ENCODE measurements at regions not wholly inside any gene's neighbourhood (a gene's known extent, or its start where the extent isn't known, plus 50 kb on each side); places are given as distances from the start of the nearest gene placed in this dataset.

- Histone ChIP-seq H3K36me3 (replicated peaks; ENCODE audit: insufficient read depth, low read depth) (no peaks in the 10 kb centered on the region), H3K9me3 (ENCODE audit: low read depth) (no peaks in the 10 kb centered on the region), H3K27ac (peak overlapping the region; percentile 44), H3K4me1 (ENCODE audit: insufficient read depth) (no peaks in the 10 kb centered on the region), H2AFZ (no peak overlapping the region), H4K20me1 (ENCODE audit: insufficient read depth, poor library complexity, severe bottlenecking) (no peaks in the 10 kb centered on the region), H3K4me2 (no peak overlapping the region), H3K79me2 (no peaks in the 10 kb centered on the region), H3K27me3 (no peaks in the 10 kb centered on the region), H3K9me2 (replicated peaks; ENCODE audit: insufficient read depth) (no peaks in the 10 kb centered on the region), H3K4me3 (no peak overlapping the region)
- no peak for TF ChIP-seq CTCF (IDR thresholded peaks at IDR 0.05; ENCODE audit: poor library complexity)
- no peak for TF ChIP-seq EZH2 (IDR thresholded peaks at IDR 0.05; ENCODE audit: borderline replicate concordance)
- no peak for TF ChIP-seq EZH2phosphoT487 (IDR thresholded peaks at IDR 0.05; ENCODE audit: low read depth, severe bottlenecking, unreplicated experiment)
- DNase-seq (ENCODE audit: low spot score), result no peak
- 59% methylated on average over 3 of the region's 3 CpGs for WGBS (ENCODE audit: low lambda C conversion rate, missing lambda C conversion rate)
Observed at GRCh38 chr4:107248571-107248970, 212.5 kb upstream of the DKK2 start.

- TF ChIP-seq CTCF (IDR thresholded peaks at IDR 0.05; ENCODE audit: poor library complexity), result no peak
- TF ChIP-seq EZH2phosphoT487 (IDR thresholded peaks at IDR 0.05; ENCODE audit: low read depth, severe bottlenecking, unreplicated experiment), result peak; percentile 70
- TF ChIP-seq EZH2 (IDR thresholded peaks at IDR 0.05; ENCODE audit: borderline replicate concordance), result no peak
- DNase-seq (ENCODE audit: low spot score), result peak; percentile 23
Observed at GRCh38 chr4:107247738-107248137, 211.6 kb upstream of the DKK2 start.

GRCh38 chr4:107246761-107247160 lies 210.6 kb upstream of the DKK2 start:
- Histone ChIP-seq H3K36me3 (replicated peaks; ENCODE audit: insufficient read depth, low read depth) (no peaks in the 10 kb centered on the region), H2AFZ (no peak overlapping the region), H4K20me1 (ENCODE audit: insufficient read depth, poor library complexity, severe bottlenecking) (no peaks in the 10 kb centered on the region), H3K27me3 (no peaks in the 10 kb centered on the region), H3K9me2 (replicated peaks; ENCODE audit: insufficient read depth) (no peaks in the 10 kb centered on the region), H3K4me3 (no peak overlapping the region), H3K79me2 (no peaks in the 10 kb centered on the region), H3K4me1 (ENCODE audit: insufficient read depth) (no peaks in the 10 kb centered on the region), H3K9me3 (ENCODE audit: low read depth) (no peaks in the 10 kb centered on the region), H3K4me2 (no peak overlapping the region), H3K27ac (peak overlapping the region; percentile 25)
- DNase-seq (ENCODE audit: low spot score), result no peak
- WGBS (ENCODE audit: low lambda C conversion rate, missing lambda C conversion rate), result 94% methylated on average over 1 of the region's 1 CpG
- TF ChIP-seq EZH2 (IDR thresholded peaks at IDR 0.05; ENCODE audit: borderline replicate concordance) (no peak), CTCF (IDR thresholded peaks at IDR 0.05; ENCODE audit: poor library complexity) (no peak), EZH2phosphoT487 (IDR thresholded peaks at IDR 0.05; ENCODE audit: low read depth, severe bottlenecking, unreplicated experiment) (no peak)

More at GRCh38 chr4:107247738-107248137, 211.6 kb upstream of the DKK2 start:
- Histone ChIP-seq H3K4me2 (no peak overlapping the region), H3K36me3 (replicated peaks; ENCODE audit: insufficient read depth, low read depth) (no peaks in the 10 kb centered on the region), H3K9me2 (replicated peaks; ENCODE audit: insufficient read depth) (no peaks in the 10 kb centered on the region), H2AFZ (no peak overlapping the region), H3K9me3 (ENCODE audit: low read depth) (no peaks in the 10 kb centered on the region), H3K4me3 (no peak overlapping the region), H3K27me3 (no peaks in the 10 kb centered on the region), H4K20me1 (ENCODE audit: insufficient read depth, poor library complexity, severe bottlenecking) (no peaks in the 10 kb centered on the region), H3K27ac (no peak overlapping the region), H3K79me2 (no peaks in the 10 kb centered on the region), H3K4me1 (ENCODE audit: insufficient read depth) (no peaks in the 10 kb centered on the region)
- 39% methylated on average over 1 of the region's 1 CpG for WGBS (ENCODE audit: low lambda C conversion rate, missing lambda C conversion rate)

Measured in hepatocyte (in vitro differentiated cells).